Activated CD4-positive, CD25-positive, alpha-beta regulatory T cell treated with anti-CD3 and anti-CD28 coated beads, Interleukin-2, amount 50 U/mL, for 24 hours (primary cell): ENCODE measurements at regions not wholly inside any gene's neighbourhood (a gene's known extent, or its start where the extent isn't known, plus 50 kb on each side); places are given as distances from the start of the nearest gene placed in this dataset.
"Not testable (repeated sequence)": the region's sequence is repeated elsewhere in the genome, so short reads cannot be mapped to it uniquely, and the experiment has no call there.

ENCODE experiments used
- ATAC-seq, 2 donors: fragments of 150-1000 bp; cut with Tn5 transposase; one replicate each; pipeline ENCODE4 v1.10.0; 2021; ENCODE audit warnings: mild to moderate bottlenecking in 1 of 2, moderate library complexity in 1 of 2

GRCh38 chr12:87059231-87059630, 803.0 kb upstream of the MGAT4C start:
- no peak for ATAC-seq

DNA sequence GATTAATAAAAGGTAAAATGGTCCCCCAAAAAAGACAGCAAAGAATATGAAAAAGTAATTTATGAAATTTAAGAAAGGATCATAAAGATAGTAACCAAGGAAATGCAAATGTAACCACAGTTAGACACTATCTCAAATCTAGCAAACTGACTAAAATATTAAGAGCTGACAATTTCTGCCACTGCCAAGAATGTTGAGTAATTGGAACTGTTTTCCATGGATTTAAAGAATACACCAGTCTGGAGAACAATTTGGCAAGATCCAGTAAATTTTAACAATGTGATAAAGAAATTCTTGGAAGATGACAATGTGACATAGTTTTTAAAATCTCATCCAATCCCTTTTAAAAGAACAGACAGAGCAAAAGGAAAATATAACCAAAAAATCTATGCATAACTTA, 798.0 kb upstream of the MGAT4C start:
- ATAC-seq = no peak

GRCh38 chr12:87051621-87052020, 795.4 kb upstream of the MGAT4C start:
- ATAC-seq = no peak

GRCh38 chr12:87047691-87048090, 791.5 kb upstream of the MGAT4C start:
- ATAC-seq = no peak

DNA sequence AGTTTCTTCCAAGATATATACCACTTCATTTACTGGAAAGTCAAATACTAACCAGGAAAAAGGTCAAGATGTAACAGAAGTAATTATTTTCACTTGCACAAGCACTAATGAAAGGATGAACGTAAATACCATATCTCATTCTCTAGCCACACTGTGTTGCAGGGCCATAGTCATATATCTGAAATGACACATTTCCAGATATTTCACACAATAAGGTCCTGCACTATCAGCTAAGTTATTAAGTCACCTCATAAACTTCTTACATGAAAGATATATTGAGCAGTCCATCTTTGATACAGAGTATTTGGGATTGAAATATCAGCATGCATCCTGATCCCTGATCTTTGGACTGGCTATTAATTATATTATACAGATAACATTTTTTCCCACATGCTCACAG, 783.3 kb upstream of the MGAT4C start:
- no peak for ATAC-seq

DNA sequence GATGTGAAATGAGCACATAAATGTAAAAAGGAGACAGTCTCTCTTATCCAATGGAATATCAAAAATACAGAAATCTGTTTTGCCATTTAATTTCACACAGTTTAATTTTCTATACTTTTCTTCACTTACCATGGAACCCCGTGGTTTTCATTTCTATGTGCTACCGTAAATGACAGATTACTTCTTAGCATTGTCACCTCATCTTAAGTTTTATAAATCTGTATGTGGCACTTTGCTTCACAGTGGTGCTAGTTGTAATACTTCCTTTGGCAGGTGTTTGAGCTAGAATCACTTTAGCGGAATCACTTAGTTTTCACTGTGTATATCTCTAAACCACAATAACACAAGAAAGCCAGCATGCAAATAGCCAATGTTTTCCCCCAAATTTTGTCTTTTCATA, 781.9 kb upstream of the MGAT4C start:
- no peak for ATAC-seq

DNA sequence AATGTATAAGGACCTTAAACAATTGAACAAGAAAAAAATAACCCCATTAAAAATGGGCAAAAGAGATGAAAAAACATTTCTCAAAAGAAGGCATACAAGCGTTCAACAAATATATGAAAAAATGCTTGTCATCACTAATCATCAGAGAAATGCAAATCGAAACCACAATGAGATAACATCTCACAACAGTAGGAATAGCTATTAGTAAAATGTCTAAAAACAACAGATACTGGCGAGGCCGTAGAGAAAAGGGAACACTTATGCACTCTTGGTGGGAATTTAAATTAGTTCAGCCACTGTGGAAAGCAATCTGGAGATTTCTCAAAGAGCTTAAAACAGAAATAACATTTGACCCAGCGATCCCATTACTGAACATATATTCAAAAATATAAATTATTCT, 769.8 kb upstream of the MGAT4C start:
- no peak for ATAC-seq

- no peak for ATAC-seq
Measured at GRCh38 chr12:87021400-87021799, 765.2 kb upstream of the MGAT4C start.

DNA sequence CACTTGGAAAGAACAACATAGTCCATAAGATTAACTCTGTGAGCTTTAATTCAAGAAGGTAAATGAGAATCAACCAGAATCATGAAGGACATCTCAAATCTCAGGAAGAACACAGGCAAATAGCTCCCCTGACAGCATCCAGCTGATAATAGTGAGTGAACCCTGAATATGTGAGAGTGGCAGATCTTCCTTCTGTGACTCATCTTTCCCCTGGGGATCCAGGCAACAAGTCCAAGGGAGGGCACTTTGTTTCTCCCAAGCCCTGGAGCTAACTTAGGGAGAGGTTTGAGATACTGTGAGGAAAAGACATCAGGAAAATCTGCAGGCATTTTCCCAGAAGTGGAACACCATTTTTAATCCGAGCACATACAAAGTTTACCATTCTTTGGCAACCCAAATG, 763.9 kb upstream of the MGAT4C start:
- no peak for ATAC-seq

DNA sequence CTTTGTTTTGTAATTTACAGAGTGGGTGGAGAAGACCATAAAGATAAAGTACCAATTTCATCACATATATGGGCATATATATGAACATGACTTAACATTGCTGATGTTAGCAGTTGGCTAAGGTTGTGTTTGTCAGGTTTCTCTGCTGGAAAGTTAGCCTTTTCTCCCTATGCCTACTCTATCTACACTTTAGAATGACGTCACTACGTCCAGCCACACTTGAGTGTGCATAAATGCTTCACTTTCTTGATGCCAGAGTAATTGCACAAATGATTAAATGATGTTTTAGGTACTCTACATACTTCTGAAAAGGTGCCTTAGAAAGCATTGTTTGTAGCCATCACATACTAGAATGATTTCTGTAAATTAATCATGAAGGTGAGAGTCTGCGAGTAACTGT, 759.2 kb upstream of the MGAT4C start:
- no peak for ATAC-seq

DNA sequence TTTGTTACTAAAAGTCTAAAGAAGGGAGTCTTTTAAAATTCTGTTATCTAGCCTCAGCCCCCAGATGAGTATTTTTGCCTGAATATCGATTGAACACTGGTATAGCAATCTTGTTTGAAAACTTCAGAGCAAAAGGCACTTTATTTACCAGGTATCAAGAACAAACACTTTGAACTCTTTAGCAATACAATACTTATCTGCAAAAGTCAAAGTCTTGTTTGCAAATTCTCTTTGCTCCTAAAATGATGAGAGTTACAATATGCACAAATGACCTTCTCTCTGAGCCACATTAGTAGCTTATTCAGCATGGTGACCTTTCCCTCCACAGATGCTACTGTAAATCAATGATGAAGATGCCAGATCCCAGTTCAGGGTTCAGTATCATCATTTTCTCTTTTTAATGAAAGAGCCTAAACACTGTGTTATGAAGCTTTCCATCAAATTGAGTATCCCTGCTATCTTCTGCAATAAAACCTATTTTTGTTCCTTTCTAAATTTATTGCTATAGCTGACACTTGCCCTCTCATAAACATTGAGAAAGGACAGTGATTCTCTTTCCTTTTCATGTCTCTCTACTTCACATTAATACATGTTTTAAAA, 752.7 kb upstream of the MGAT4C start:
- ATAC-seq = no peak

GRCh38 chr12:87001102-87001501, 744.9 kb upstream of the MGAT4C start:
- no peak for ATAC-seq

- no peak for ATAC-seq
Measured at GRCh38 chr12:86985298-86985697, 729.1 kb upstream of the MGAT4C start.

GRCh38 chr12:86970595-86970994, 714.4 kb upstream of the MGAT4C start:
- ATAC-seq = not testable (repeated sequence)

GRCh38 chr12:86959766-86960458, 703.7 kb upstream of the MGAT4C start:
- ATAC-seq = no peak

GRCh38 chr12:86950444-86950843, 694.3 kb upstream of the MGAT4C start:
- no peak for ATAC-seq

DNA sequence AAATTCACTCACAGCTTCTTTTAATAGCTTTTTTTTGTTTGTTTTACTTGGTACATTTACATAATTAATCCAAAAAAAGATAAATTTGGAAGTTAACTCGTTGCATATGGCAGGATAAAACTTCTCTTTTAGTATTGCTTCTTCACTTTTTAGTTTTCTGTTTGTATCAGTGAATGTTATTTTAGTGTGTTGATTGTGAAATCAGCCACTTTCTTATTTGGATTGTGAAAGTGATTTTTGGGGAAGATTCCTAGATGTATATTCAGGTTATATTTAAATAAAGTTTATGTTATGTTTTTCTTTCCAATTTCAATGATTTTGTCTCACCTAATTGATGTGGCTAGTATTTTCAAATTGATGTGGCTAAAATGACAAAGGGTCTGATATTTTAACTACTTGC, 693.9 kb upstream of the MGAT4C start:
- ATAC-seq = no peak

DNA sequence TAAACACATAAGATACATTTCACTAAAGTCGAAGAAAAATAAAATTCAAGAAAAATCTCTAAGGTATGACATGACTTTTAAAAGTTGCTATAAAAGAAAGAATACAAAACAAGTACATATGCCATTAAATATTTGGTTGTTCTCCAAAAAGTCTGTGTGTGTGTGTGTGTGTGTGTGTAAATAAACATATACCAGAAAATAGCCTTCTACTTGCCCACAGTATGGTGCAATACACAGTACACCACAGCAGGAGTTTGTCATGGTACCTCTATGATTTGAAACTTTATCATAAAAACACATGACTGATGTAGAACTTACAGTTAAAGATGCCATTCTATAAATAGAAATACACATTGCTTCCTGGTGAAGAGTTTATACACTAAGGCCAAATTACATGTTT, 692.7 kb upstream of the MGAT4C start:
- ATAC-seq = no peak

DNA sequence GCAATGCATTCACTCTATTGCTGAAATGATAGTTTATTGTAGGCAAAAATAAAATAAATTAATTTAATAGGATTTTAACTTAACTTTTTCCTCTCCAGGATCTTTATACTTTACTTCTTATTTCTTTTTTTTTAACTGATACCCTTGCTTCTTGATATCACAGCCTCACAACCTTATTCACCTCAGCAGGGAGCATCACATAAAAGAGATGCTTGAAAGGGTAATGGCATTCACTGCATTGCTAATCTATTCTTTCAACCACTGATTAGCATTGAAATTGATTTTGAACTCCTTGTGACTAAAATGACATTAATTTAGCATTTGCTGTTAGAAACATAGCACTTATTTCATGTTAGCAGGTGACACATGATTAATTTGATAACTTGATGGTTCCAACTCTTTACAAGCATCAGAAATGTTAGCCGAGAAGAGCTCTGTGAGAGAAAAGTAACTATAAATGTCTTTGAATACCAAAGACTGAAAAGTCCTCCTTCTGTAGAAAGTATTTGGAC, 689.5 kb upstream of the MGAT4C start:
- ATAC-seq = no peak

DNA sequence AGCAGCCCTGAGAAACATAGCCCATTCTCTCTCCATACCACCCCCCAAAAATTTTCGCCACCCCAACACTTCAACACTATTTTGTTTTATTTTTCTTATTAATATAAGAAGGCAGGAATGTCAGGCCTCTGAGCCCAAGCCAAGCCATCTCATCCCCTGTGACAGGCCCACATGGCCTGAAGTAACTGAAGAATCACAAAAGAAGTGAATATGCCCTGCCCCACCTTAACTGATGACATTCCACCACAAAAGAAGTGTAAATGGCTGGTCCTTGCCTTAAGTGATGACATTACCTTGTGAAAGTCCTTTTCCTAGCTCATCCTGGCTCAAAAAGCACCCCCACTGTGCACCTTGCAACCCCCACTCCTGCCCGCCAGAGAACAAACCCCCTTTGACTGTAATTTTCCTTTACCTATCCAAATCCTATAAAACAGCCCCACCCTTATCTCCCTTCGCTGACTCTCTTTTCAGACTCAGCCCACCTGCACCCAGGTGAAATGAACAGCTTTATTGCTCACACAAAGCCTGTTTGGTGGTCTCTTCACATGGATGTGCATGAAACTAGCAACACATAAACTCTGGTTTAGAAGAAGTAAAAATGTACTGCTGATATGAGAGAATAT, 688.1 kb upstream of the MGAT4C start:
- ATAC-seq = not testable (repeated sequence)

DNA sequence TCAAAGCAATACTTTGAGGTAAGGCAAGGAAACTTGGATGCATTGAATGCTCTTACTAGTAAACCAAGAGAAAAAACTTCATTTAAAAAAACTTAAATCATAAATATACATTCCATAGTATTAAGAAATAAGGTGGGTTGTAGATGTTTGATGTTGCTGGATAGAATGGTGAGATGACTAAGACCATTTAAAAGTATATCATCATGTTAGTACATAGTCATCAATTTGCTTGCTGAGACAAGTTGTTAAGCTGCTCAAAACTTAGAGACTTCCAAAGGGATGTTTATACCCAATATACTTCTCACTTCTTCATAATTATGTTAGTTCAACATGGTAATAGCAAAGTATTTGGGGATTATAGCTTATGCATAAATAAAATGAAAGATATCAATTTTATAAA, 675.5 kb upstream of the MGAT4C start:
- no peak for ATAC-seq

GRCh38 chr12:86929962-86930361, 673.8 kb upstream of the MGAT4C start:
- no peak for ATAC-seq

DNA sequence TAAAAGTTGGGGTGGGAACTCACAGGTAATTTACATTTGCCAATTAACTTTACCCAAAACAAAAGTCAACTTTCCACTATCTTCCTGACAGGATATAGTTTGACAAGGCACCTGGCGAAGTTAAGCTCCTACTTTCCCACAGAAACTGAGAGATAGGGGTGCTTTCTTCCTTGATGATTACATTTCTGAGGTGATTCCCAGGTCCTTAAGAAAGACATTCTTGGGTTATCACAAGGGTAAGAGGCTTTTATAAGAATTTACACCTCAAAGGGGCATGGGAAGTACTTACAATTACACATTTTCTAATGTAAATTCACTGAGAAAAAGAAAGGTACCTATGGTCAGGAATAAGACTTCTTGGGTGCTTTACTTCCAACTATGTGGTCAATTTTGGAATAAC, 660.9 kb upstream of the MGAT4C start:
- ATAC-seq = no peak

- ATAC-seq = no peak
Measured at GRCh38 chr12:86914721-86915120, 658.5 kb upstream of the MGAT4C start.
